ENCODE measurements at regions not wholly inside any gene's neighbourhood (a gene's known extent, or its start where the extent isn't known, plus 50 kb on each side); places are given as distances from the start of the nearest gene placed in this dataset.

DNA sequence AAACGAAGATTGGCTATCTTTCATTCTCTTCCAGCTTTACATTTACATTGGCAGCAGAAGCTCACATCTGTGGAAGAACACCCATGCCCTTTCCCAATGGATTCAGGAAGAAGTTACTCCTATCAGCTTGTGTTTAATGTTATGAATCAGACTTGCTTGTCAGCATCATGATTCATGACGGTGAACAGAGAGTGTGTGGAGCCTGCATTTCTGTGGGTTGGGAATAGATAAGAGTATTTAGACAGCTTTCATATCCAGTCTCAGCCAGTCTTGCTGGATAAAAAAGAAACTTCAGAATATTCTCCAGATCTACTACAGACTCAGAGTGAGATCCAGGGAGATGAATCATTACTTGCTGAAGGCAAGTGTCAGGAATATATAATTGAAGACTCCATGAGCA, 812.9 kb upstream of the ZNF608 start:
- no peak for DNase-seq (ENCODE audit: low spot score)

- DNase-seq (ENCODE audit: low spot score): no peak
These were observed 814.2 kb upstream of the ZNF608 start for GRCh38 chr5:125560476-125561225.

GRCh38 chr5:125564317-125564975, 818.0 kb upstream of the ZNF608 start:
- no peak for DNase-seq (ENCODE audit: low spot score)

- DNase-seq (ENCODE audit: low spot score): no peak
These were observed 828.1 kb upstream of the ZNF608 start for GRCh38 chr5:125574491-125575044.

DNA sequence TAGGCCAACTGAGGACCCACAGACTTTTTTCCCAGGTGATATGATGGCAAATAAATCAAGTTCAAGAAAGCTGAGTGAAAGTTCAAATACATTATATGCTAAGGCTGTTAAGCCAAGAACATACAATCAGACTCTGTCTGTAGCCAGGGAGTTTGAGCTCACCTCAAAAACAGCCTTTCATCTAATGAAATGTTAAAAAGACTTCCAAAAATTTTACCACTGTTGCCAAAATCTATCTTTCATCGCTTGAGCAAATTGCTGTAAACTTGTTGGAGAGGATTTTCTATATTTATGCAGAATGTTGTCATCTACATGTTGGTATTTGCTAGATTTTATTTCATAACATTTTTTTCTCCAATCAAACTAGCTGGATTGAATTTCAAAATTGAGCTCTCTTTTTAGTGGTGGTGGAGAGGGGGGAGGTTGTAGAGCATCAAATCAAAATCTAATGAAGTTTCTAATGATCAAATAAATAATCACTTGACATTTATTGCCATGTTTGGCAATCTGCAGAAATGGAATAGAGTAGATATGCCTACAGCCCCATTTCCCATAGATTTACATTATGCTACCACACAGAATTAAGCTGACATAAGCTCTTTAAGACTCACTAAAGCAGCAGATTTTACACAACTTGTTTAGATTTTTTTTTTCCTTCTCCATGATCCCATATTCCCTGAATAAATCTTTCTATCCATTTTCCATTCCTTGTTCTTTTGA, 828.9 kb upstream of the ZNF608 start:
- no peak for DNase-seq (ENCODE audit: low spot score)

GRCh38 chr5:125575891-125576505, 829.6 kb upstream of the ZNF608 start:
- DNase-seq (ENCODE audit: low spot score): no peak

GRCh38 chr5:125576822-125577221, 830.4 kb upstream of the ZNF608 start:
- no peak for DNase-seq (ENCODE audit: low spot score)

- no peak for DNase-seq (ENCODE audit: low spot score)
These were observed 832.1 kb upstream of the ZNF608 start for GRCh38 chr5:125578551-125578950.

DNA sequence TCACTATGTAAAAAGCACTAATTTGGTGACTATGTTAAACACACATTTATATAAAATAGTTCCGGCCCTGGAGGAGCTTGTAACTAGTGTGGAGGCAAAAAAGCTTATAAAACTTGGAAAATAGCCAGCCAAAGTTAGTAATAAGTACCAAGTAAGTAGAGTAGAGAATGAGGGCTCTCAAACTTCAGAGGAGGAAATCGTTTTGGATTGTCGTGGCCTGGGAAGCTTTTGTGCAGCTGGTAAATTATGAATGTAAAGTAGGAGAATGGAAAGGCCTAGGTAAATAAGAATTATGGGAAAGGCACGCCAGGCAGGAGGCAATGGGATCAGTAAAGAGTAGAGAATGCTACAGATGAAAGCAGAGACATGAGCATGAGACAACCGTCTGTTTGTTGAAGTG, 832.7 kb upstream of the ZNF608 start:
- no peak for DNase-seq (ENCODE audit: low spot score)

- DNase-seq (ENCODE audit: low spot score): no peak
These were observed 834.9 kb upstream of the ZNF608 start for GRCh38 chr5:125581311-125581710.

GRCh38 chr5:125582352-125582751, 835.9 kb upstream of the ZNF608 start:
- no peak for DNase-seq (ENCODE audit: low spot score)

GRCh38 chr5:125583321-125584139, 837.1 kb upstream of the ZNF608 start:
- DNase-seq (ENCODE audit: low spot score): no peak

- DNase-seq (ENCODE audit: low spot score): no peak
These were observed 837.7 kb upstream of the ZNF608 start for GRCh38 chr5:125584140-125584520.

DNA sequence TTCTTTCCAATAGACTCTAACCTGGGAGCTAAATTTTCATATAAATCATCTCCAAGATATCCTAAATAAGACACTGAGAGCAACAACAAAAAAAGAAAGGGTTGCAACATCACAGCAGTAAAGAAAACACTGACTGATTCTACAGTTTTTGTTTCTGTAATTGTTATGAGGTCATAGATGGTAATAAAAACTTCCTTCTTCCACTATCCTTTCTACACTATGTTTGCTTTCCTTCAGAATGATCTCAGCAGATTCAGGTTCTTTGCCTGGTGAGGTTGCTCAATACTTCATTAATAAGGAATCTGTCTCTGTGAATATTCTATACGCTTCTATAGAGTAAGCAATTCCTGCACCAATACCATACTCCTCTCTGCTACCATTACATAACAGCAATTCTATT, 835.6 kb upstream of the GRAMD2B start:
- no peak for DNase-seq (ENCODE audit: low spot score)

DNA sequence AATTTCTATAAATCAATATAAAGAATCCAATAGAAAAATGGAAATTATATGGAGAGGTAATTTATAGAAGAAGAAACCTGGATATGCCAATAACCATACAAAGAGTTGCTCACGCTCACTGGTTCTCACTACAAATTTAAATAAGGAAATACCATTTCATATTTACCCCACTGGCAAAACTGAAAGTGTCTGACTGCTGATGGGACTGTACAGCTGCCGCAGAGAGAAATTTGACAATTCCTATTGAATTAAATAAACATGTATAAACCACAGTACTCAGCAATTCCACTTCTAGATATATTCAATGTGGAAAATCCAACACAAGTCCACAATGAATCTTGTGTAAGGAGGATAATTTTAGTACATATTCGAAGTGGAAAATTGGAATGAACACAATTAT, 830.4 kb upstream of the GRAMD2B start:
- no peak for DNase-seq (ENCODE audit: low spot score)

- no peak for DNase-seq (ENCODE audit: low spot score)
These were observed 828.1 kb upstream of the GRAMD2B start for GRCh38 chr5:125595095-125595494.

DNA sequence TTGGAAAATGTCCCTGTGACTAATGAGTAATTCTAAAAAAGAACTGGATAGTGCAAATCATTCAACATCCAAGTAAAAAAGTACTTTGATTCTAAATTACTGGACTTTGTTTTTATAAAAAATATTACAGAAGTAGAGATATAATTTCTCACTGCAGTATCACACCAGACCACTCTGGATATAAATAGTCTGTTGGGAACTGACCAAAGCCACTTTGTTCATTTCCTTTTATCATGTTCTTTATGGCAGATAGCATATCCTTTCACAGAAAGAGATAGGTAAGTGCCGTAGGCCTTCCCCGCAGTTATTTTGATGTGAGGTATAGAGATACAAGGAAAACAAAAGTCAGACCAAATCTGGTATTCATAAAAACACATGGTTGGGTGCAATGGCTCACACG, 827.4 kb upstream of the GRAMD2B start:
- no peak for DNase-seq (ENCODE audit: low spot score)

- no peak for DNase-seq (ENCODE audit: low spot score)
These were observed 825.9 kb upstream of the GRAMD2B start for GRCh38 chr5:125597338-125597737.

DNA sequence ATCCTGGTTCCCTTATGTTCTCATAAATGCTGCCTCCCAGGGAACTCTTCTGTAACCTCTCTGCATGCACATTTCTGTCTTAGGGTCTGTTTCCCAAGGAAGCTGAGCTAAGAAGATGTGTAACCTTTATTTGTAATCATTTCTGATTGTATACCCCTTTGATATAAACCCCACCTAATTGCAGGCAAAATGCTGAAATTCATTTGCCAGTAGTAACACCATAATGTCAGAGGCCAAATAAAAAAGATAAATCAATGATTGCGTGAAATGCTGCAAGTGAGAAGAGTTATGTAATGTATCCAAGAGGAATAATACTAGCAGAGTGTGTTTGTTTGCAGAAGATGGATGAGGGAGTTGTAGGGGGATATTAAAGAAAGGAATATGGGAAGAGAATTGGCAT, 822.6 kb upstream of the GRAMD2B start:
- DNase-seq (ENCODE audit: low spot score): no peak

DNA sequence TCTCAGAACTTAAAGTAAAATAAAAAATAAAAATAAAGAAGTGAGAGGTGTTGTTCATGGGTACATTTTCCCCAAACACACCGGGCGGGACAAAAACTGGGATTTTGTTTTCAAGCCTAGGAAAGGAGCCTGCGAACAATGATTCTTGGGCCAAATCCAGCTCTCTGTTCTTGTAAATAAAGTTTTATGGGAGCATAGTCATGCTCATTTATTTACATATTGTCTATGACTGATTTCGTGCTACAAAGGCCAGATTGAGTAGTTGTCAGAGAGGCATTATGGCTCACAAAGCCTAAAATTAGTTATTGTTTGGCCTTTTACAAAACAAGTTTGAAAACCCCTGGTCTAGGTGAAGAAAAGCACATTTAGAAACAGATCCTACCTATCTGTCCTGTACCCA, 821.0 kb upstream of the GRAMD2B start:
- DNase-seq (ENCODE audit: low spot score): no peak

DNA sequence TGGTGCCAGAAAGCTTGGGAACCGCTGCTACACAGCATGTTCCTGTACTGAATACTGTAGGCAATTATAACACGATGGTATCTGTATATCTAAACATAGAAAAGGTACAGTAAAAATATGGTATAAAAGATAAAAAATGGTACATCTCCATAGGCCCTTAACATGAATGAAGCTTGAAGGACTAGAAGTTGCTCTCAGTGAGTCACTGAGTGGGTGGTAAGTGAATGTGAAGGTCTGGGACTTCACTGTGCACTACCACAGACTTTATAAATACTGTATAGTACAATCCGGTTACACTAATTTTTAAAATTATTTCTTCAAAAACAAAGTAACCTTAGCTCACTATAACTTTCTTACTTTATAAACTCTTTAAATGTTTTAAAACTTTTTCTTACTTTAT, 819.9 kb upstream of the GRAMD2B start:
- DNase-seq (ENCODE audit: low spot score): no peak

DNA sequence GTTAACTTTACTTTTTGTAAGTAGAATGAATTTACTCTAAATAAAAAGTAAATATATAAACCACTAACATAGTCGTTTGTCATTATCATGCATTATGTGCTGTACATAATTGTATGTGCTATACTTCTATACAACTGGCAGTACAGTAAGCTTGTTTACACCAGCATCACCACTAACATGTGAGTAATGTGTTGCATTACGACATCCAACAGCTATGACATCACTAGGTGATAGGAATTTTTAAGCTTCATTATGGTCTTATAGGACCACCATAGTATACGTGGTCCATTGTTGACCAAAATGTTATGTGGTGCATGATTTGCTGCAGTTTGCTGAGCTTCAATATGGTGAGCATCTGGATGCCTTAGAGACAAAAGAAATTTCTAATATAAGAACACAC, 819.1 kb upstream of the GRAMD2B start:
- no peak for DNase-seq (ENCODE audit: low spot score)
